SK-N-MC (cell line): ENCODE measurements at regions not wholly inside any gene's neighbourhood (a gene's known extent, or its start where the extent isn't known, plus 50 kb on each side); places are given as distances from the start of the nearest gene placed in this dataset.

ENCODE experiments used
- EZH2 ChIP-seq: fragments of 200-600 bp; sonication (generic); IDR thresholded peaks from one replicate; pipeline ENCODE4 v1.6.1; 2017; ENCODE audit warnings: antibody characterized with exemption
- FOXP2 ChIP-seq: optimal IDR thresholded peaks from 2 replicates; pipeline ENCODE3; 2011; ENCODE audit warnings: mild to moderate bottlenecking, moderate library complexity; ENCODE audit not compliant: insufficient read depth; ENCODE audit errors: extremely low read length, control extremely low read depth
- POLR2AphosphoS5 ChIP-seq: IDR thresholded peaks from 2 replicates; pipeline ENCODE4 v1.6.1; 2012; ENCODE audit warnings: mild to moderate bottlenecking, low read depth, low read length, borderline replicate concordance

DNA sequence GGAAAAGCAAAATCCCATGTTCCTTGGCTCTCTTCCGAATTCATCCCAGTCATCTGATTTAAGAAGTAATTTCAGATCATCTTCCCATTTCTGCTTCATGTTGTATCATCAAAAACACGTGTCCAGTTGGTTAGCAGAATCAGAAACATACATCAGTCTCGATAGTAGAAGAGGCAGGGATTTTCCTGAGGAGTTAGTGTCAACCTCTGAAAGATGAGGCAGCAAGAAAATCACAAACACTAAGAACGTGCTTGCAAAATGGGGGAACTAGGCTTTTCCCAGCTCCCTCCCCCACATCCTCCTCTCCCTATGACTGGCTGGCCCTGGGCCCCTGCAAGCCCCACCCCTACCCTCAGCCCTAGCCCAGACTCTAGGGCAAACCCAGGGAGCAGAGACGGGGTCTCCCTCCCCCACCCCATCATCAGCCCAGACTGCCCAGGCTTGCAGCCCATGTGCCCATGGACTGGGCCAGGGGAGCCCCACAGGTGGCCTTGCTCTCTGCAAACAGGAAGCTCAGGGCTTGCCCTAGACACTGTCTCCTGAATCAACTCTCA is 161.0 kb upstream of the ID2 start:
- TF ChIP-seq POLR2AphosphoS5 (no peak), FOXP2 (no peak), EZH2 (no peak)
